GM18870 (cell line): ENCODE measurements at regions not wholly inside any gene's neighbourhood (a gene's known extent, or its start where the extent isn't known, plus 50 kb on each side); places are given as distances from the start of the nearest gene placed in this dataset.

ENCODE experiments used
- ATAC-seq: cut with Tn5 transposase; IDR thresholded peaks from one replicate; pipeline ENCODE4 v1.9.1; 2021; ENCODE audit warnings: moderate library complexity; ENCODE audit not compliant: unreplicated experiment

- no peak for ATAC-seq
Observed at GRCh38 chr6:143621876-143622605, 55.7 kb upstream of the PHACTR2 start.

- no peak for ATAC-seq
Observed at GRCh38 chr6:143621159-143621873, 56.4 kb upstream of the PHACTR2 start.

GRCh38 chr6:143620447-143620846, 57.3 kb upstream of the PHACTR2 start:
- ATAC-seq, result no peak

- no peak for ATAC-seq
Observed at GRCh38 chr6:143619824-143620401, 57.9 kb upstream of the PHACTR2 start.

GRCh38 chr6:143616741-143617140, 61.0 kb upstream of the PHACTR2 start:
- ATAC-seq, result no peak

GRCh38 chr6:143615785-143616184, 62.0 kb upstream of the PHACTR2 start:
- no peak for ATAC-seq

- ATAC-seq, result no peak
Observed at GRCh38 chr6:143614235-143614634, 63.5 kb upstream of the PHACTR2 start.

GRCh38 chr6:143613749-143614148, 64.0 kb upstream of the PHACTR2 start:
- no peak for ATAC-seq

- ATAC-seq, result no peak
Observed at GRCh38 chr6:143612186-143612585, 65.6 kb upstream of the PHACTR2 start.

GRCh38 chr6:143611580-143611979, 66.2 kb upstream of the PHACTR2 start:
- ATAC-seq, result no peak

- no peak for ATAC-seq
Observed at GRCh38 chr6:143609972-143610371, 67.8 kb upstream of the PHACTR2 start.

- ATAC-seq, result no peak
Observed at GRCh38 chr6:143609501-143609900, 68.3 kb upstream of the PHACTR2 start.

- no peak for ATAC-seq
Observed at GRCh38 chr6:143608906-143609305, 68.9 kb upstream of the PHACTR2 start.

GRCh38 chr6:143607974-143608373, 69.8 kb upstream of the PHACTR2 start:
- ATAC-seq, result no peak

GRCh38 chr6:143607168-143607567, 70.6 kb upstream of the PHACTR2 start:
- no peak for ATAC-seq

GRCh38 chr6:143605906-143606521, 71.8 kb upstream of the PHACTR2 start:
- ATAC-seq, result no peak

GRCh38 chr6:143603455-143603854, 74.3 kb upstream of the PHACTR2 start:
- no peak for ATAC-seq

GRCh38 chr6:143601504-143601903, 76.3 kb upstream of the PHACTR2 start:
- no peak for ATAC-seq

GRCh38 chr6:143600821-143601220, 76.9 kb upstream of the PHACTR2 start:
- no peak for ATAC-seq

- peak; percentile 72 for ATAC-seq
Observed at GRCh38 chr6:143598466-143599080, 79.2 kb upstream of the PHACTR2 start.

GRCh38 chr6:143596866-143597265, 80.9 kb upstream of the PHACTR2 start:
- ATAC-seq, result no peak
